Heart left ventricle (tissue), 13 donors: ENCODE measurements at regions not wholly inside any gene's neighbourhood (a gene's known extent, or its start where the extent isn't known, plus 50 kb on each side); places are given as distances from the start of the nearest gene placed in this dataset.

Experiments used
- POLR2A ChIP-seq, 2 donors: fragments of 450-650 bp; IDR thresholded peaks; one replicate each; pipeline ENCODE4 v1.6.1; 2017; ENCODE audit warnings: antibody characterized with exemption in 2 of 2, mild to moderate bottlenecking in 2 of 2, moderate library complexity in 2 of 2
- TF ChIP-seq, protein P1 (sequence below), 12 donors: fragments of 200-600 bp; sonication (generic) in 4 of 12; IDR thresholded peaks; one replicate each; pipeline versions ENCODE4 v1.5.0 to v1.8.0; 2018 to 2022; ENCODE audit warnings: antibody characterized with exemption in 12 of 12, mild to moderate bottlenecking in 5 of 12
- donor health status: ischemic (EF 13 %, LVEDD 7.1; RV severe dilation, severe dysfunction).
- donor health status: DM: no; HTN: yes; CAD: no.
- donor health status: DM: no; HTN: no; CAD: no.
- donor health status: ischemic (EF 25% LVEDD 6.9; RV normal size, moderate dysfunction).
- donor health status: ischemic (EF 25% LVEDD 5.7; RV mildly dilated, moderate dysfunction).
- donor health status: ischemic (EF 35%, LVEDD 5.7; RV mildly dilated, moderate dysfunction).
- donor health status: nonischemic (EF 11% LVEDD 7.7; RV severe dilation, severe dysfunction).
- donor health status: DM: yes; HTN: yes; CAD: no.
- donor health status: PGD.
- donor health status: ischemic (EF 29% LVEDD 5.4; RV normal size, mild dysfunction).
- donor health status: nonischemic (EF 23%, LVEDD 6.1; RV moderate dilation, normal function).

DNA sequence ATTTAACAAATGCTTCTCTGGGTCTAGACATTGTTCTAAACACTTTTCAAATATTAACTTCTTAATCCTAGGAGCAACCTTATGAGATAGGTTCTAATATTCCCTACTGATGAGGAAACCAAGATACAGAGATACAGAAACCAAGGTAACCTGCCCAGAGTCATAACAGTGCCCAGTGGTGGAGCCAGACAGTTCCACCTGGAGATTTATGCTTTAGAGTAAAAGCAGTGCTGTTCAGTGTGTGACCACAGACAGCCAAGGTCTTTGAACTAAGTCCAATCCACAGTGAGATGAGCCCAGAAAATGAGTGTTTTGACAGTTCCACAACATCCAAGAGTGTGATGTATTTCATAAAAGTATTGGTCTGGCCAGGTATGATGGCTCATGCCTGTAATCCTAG lies 105.2 kb upstream of the UMPS start:
- TF ChIP-seq POLR2A (IDR thresholded peaks at IDR 0.05) = no peak
- TF ChIP-seq, protein P1, sequence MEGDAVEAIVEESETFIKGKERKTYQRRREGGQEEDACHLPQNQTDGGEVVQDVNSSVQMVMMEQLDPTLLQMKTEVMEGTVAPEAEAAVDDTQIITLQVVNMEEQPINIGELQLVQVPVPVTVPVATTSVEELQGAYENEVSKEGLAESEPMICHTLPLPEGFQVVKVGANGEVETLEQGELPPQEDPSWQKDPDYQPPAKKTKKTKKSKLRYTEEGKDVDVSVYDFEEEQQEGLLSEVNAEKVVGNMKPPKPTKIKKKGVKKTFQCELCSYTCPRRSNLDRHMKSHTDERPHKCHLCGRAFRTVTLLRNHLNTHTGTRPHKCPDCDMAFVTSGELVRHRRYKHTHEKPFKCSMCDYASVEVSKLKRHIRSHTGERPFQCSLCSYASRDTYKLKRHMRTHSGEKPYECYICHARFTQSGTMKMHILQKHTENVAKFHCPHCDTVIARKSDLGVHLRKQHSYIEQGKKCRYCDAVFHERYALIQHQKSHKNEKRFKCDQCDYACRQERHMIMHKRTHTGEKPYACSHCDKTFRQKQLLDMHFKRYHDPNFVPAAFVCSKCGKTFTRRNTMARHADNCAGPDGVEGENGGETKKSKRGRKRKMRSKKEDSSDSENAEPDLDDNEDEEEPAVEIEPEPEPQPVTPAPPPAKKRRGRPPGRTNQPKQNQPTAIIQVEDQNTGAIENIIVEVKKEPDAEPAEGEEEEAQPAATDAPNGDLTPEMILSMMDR (IDR thresholded peaks at IDR 0.05) = no peak
